Ovary (tissue), 3 donors: ENCODE measurements at regions not wholly inside any gene's neighbourhood (a gene's known extent, or its start where the extent isn't known, plus 50 kb on each side); places are given as distances from the start of the nearest gene placed in this dataset.

Experiments used
- CTCF ChIP-seq, 3 donors: fragments of 450-650 bp in 2 of 3; fragments of 200-600 bp in 1 of 3; IDR thresholded peaks; one replicate each; pipeline versions ENCODE4 v1.5.1 to v1.8.0; 2016 to 2022; ENCODE audit warnings: antibody characterized with exemption in 3 of 3, mild to moderate bottlenecking in 1 of 3
- EP300 ChIP-seq: sonication (generic); formaldehyde crosslinking; IDR thresholded peaks from one replicate; pipeline ENCODE4 v1.6.1; 2017; ENCODE audit warnings: antibody characterized with exemption
- donor health status: DM: no; HTN: no; CAD: no.

- TF ChIP-seq CTCF (IDR thresholded peaks at IDR 0.05), result no peak
- no peak for TF ChIP-seq EP300
These were observed 695.4 kb upstream of the ID2 start for GRCh38 chr2:7986431-7986830.
